ENCODE measurements at regions not wholly inside any gene's neighbourhood (a gene's known extent, or its start where the extent isn't known, plus 50 kb on each side); places are given as distances from the start of the nearest gene placed in this dataset.

DNA sequence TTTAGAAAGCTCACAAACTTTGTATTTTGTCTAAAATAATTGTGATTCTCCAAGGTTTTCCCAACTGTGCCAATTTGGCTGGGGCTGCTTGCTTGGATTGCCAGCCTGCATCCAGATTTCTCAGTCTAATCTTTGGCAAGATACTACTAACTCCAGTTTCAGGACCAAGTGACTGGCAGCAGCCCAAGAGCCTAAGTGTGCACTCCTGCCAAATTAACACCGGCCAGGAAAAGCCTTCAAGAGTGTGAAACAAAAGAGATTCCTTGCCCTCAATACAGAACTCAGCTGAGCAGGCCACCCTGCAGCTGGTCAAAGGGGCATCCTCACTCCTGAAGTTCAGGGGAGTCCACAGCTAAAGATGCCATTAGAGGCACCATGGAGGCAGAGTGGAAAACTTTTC lies 589.0 kb upstream of the ACVR2A start:
- TF ChIP-seq EZH2 (IDR thresholded peaks at IDR 0.05; ENCODE audit: low read length, missing control alignments): no peak
- TF ChIP-seq, protein P1, sequence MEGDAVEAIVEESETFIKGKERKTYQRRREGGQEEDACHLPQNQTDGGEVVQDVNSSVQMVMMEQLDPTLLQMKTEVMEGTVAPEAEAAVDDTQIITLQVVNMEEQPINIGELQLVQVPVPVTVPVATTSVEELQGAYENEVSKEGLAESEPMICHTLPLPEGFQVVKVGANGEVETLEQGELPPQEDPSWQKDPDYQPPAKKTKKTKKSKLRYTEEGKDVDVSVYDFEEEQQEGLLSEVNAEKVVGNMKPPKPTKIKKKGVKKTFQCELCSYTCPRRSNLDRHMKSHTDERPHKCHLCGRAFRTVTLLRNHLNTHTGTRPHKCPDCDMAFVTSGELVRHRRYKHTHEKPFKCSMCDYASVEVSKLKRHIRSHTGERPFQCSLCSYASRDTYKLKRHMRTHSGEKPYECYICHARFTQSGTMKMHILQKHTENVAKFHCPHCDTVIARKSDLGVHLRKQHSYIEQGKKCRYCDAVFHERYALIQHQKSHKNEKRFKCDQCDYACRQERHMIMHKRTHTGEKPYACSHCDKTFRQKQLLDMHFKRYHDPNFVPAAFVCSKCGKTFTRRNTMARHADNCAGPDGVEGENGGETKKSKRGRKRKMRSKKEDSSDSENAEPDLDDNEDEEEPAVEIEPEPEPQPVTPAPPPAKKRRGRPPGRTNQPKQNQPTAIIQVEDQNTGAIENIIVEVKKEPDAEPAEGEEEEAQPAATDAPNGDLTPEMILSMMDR (conservative IDR thresholded peaks at IDR 0.05 in 1 of 2, IDR thresholded peaks at IDR 0.05 in 1 of 2; ENCODE audit: low read depth in 1 of 2, low read length in 2 of 2): no peak

All from fibroblast of lung (primary cell).